Neural cell (in vitro differentiated cells): ENCODE measurements at regions not wholly inside any gene's neighbourhood (a gene's known extent, or its start where the extent isn't known, plus 50 kb on each side); places are given as distances from the start of the nearest gene placed in this dataset.

Experiments used
- CTCF ChIP-seq: fragments of 450-650 bp; IDR thresholded peaks from 2 replicates; pipeline ENCODE4 v1.5.1; 2014; ENCODE audit warnings: antibody characterized with exemption, mild to moderate bottlenecking, moderate library complexity; ENCODE audit not compliant: poor library complexity, severe bottlenecking
- EP300 ChIP-seq: fragments of 450-650 bp; conservative IDR thresholded peaks from 2 replicates; pipeline ENCODE4 v1.6.1; 2014; ENCODE audit warnings: antibody characterized with exemption, mild to moderate bottlenecking, moderate library complexity; ENCODE audit not compliant: poor library complexity, severe bottlenecking
- EZH2 ChIP-seq: fragments of 200-600, 300-800 bp; shearing (Covaris generic), sonication (generic); IDR thresholded peaks from 2 replicates; pipeline ENCODE4 v1.6.1; 2014; ENCODE audit warnings: antibody characterized with exemption, low read length, borderline replicate concordance, mild to moderate bottlenecking; ENCODE audit not compliant: insufficient read depth, poor library complexity, severe bottlenecking
- POLR2AphosphoS5 ChIP-seq: IDR thresholded peaks from 2 replicates; pipeline ENCODE4 v1.6.1; 2012
- RAD21 ChIP-seq: fragments of 450-650 bp; conservative IDR thresholded peaks from 2 replicates; pipeline ENCODE4 v1.6.1; 2014; ENCODE audit warnings: antibody characterized with exemption, mild to moderate bottlenecking, moderate library complexity
- TAF1 ChIP-seq: IDR thresholded peaks from 2 replicates; pipeline ENCODE4 v1.6.1; 2012; ENCODE audit warnings: low read depth

- no peak for TF ChIP-seq CTCF
- TF ChIP-seq TAF1: no peak
- TF ChIP-seq RAD21: no peak
- no peak for TF ChIP-seq EP300
- TF ChIP-seq EZH2: no peak
- TF ChIP-seq POLR2AphosphoS5: no peak
These were observed 496.7 kb downstream of the TYW1 start for GRCh38 chr7:67493366-67493765.
